IPS-NIHi11 (cell line): ENCODE measurements at regions not wholly inside any gene's neighbourhood (a gene's known extent, or its start where the extent isn't known, plus 50 kb on each side); places are given as distances from the start of the nearest gene placed in this dataset.
"Not testable (repeated sequence)": the region's sequence is repeated elsewhere in the genome, so short reads cannot be mapped to it uniquely, and the experiment has no call there.

Experiments used
- DNase-seq: peaks from one replicate; pipeline ENCODE4 v3.0.0; 2012; ENCODE audit warnings: mixed read lengths, low spot score

- no peak for DNase-seq
These were observed 260.1 kb downstream of the PRELID2 start for GRCh38 chr5:145574889-145575573.

DNA sequence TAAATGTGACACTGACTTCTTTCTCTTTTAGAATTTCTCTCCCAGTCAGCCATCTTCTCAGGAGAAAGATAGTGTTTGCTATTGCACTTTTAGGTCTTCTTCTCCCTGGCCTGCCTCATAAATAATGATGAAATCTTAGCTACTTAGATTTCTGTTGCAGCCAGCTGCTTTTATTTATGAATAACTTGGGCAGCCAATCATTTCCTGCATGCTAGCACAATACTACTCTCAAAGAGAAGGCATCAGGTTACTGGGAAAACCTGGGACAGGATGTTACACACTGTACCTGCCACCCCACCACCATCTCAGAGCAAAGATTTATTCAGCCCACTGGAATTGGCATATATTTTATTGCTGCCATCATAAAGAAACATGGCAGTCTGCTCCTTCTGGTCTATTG lies 266.6 kb downstream of the PRELID2 start:
- DNase-seq = peak; percentile 29

GRCh38 chr5:145562931-145563330 lies 272.2 kb downstream of the PRELID2 start:
- no peak for DNase-seq

- no peak for DNase-seq
These were observed 276.9 kb downstream of the PRELID2 start for GRCh38 chr5:145558288-145558687.

DNA sequence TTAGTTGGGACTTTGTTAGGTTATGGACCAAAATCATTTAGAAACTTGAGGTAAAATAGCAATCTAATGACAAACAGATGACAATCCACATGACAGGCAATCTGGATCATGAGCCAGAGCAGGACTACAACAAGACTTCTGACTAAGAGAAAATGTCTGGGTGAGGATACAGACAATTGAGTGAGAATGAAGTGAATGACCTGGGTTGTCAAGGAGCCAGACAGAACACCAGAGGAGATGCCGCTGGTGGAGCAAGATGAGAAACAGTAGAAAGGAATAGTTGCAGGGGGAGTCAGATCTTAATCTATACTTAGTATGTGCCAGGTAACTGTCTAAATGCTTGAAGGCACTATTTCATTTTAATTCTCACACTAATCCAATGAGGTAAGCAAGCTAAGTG lies 277.8 kb downstream of the PRELID2 start:
- no peak for DNase-seq

- DNase-seq = no peak
These were observed 280.7 kb downstream of the PRELID2 start for GRCh38 chr5:145554399-145554798.

GRCh38 chr5:145553177-145553576 lies 282.0 kb downstream of the PRELID2 start:
- DNase-seq = no peak

GRCh38 chr5:145551714-145552113 lies 283.4 kb downstream of the PRELID2 start:
- DNase-seq = no peak

GRCh38 chr5:145548097-145548496 lies 287.0 kb downstream of the PRELID2 start:
- DNase-seq = no peak

DNA sequence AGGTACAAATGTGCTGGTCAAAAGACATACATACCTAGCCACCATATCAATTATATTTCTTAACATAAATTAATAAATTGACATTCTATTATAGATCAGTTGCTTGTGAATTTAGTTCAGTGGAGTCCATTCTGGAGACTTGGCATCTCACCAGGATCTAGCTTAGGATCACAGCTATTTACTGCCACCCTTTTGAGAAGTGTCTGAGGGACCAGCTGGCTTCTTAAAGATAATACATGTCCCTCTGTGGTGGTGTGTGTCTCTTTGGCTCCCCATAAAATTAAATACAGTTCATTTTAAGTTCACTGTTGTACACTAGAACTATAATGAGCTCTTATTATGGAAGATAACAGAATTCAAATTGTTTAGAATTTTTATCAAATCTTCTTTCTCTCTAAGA lies 290.7 kb downstream of the PRELID2 start:
- DNase-seq = no peak

- no peak for DNase-seq
These were observed 291.2 kb downstream of the PRELID2 start for GRCh38 chr5:145543968-145544367.

GRCh38 chr5:145540375-145540774 lies 294.8 kb downstream of the PRELID2 start:
- DNase-seq = no peak

DNA sequence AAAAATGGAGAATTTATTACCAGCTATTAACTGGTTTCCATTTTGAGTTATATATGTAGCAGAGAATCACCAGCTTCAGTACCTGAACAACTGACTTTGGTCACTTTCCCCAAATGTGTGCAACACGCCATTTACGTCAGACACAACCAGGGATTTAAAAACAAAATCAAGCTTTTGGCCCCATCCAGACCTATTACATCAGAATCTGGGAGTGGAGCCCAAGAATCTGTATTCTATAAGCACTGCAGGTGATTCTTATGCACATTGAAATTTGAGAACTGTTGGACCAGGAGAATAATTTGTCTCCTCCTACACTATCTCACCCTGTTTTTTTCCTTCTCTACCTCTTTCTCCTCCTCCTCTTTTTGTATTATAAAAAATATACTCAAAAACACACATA lies 295.9 kb downstream of the PRELID2 start:
- no peak for DNase-seq

- no peak for DNase-seq
These were observed 299.0 kb downstream of the PRELID2 start for GRCh38 chr5:145536133-145536532.

DNA sequence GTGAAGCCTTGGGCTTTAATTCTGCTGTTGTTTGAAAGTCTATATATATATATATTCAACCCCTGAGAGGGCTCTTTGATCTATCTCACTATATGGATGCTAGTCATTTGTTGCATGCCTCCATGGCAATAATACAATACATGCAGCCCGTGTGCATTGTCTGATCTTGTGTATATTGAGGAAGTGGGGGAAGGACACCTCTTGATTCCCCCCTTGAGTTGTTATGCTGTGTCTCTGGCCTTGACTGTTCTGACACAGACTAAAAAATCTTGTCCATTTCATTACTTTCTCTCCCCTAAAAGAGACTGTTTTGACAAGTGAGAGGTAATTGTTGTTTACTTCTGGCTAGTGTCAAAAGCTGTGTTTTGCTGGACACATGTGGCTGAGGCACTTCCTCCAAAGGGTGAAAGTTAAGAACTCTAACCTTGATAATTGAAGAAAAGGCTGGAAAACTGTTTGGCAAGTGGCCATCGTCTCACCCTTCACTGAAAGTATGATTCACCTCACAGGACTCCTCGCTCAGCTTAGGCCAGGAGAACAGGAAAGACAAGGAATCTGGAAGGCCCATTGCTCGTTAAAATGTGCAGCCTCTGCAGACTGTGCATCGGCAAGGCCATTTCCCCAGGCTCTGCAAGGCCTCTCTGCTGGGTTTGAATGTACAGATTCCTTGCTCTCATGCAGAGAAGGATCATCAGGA lies 304.0 kb downstream of the PRELID2 start:
- DNase-seq = peak; percentile 39

GRCh38 chr5:145521523-145521922 lies 313.6 kb downstream of the PRELID2 start:
- no peak for DNase-seq

DNA sequence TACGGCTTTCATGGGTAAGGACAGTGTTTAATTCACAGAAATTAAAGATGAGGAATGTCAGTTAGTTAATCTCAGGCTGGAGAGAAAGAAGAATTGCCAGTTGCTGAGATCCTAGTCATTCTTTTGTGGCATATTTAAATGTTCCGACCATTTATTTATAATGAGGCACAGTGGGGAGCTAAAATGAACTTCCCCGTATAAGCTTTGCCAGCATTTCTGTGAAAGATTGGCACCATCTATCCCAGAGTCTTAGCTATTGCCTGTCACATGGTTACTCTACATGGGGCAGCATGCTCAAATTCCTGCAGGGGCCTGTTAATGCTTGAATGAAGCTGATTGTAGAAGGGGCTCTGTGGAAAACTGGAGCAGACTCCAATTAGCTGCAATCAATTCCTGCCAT lies 314.1 kb downstream of the PRELID2 start:
- DNase-seq = no peak

DNA sequence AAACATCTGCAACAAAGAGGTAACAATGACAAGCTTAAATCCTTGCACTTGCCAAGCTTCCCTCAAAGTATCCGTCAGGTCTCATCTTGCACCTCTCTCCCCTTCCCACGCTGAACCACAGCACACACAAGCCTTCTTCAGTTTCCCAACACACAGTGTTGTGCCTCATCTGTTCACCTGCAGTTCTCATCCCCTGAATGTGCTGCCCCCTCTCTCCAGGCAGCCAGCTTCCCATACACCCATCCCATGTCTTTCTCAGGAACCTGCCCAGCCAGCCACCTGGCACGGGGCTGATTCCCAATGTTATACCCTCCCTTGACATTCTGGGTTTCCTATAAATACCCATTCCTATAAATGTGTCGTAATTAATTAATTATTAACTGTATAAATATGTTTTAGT lies 314.8 kb downstream of the PRELID2 start:
- no peak for DNase-seq

- DNase-seq = not testable (repeated sequence)
These were observed 317.6 kb downstream of the PRELID2 start for GRCh38 chr5:145517588-145517987.

- DNase-seq = no peak
These were observed 323.8 kb downstream of the PRELID2 start for GRCh38 chr5:145511351-145511750.

GRCh38 chr5:145510769-145511168 lies 324.4 kb downstream of the PRELID2 start:
- no peak for DNase-seq

DNA sequence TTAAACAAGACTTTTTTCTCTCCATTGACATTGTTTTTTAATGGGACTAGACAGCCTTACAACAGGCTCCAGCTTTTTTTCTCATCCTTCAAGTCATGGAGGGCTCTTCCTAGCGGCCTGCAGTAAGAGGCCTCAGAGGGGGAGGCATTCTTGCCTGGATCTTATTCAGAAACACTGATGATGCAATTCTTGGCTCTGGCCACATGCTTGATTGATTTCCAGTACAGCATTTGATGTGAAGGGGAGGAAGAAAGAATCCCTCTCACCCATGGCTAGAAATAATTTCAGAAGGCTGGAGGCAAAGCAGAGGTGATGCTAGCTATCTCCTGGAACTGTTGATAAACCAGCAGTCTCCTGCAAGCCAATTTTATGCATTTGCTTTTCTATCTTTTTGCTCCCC lies 324.8 kb downstream of the PRELID2 start:
- DNase-seq = no peak

DNA sequence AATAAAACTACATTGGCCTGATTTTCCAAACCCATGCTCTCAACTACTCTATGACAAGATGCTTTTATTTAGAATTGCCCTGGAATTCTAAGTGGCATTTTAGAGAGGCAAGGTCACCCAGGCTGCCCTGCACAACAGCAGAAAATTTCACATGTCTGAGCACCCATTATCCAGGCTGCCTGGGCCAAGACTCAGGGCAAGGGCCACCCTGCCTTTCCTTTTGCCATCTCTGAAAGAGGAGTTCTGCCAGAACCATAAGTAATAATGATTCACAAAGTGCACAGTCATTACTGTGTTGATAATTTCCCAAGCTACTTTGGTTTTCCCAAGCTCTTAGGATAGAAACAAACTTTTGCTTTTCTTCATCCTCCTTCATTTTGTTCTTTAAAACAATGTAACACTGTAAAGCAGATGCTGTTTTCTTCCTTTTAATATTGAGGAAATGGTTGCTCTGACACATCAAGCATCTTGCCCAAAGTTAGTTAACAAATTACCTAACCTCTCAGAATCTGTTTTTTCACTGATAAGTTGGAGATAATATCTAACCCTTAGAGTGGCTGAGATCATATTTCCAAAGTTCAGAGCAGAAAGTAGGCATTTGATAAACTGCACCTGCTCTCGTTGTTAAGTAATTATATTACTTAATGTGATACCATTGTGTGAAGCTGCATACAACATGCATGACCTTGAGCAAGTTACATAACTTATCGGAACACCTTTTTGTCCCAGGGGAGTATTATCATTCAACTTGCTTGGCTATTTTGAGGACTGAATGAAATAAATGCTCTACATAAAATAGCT lies 325.6 kb downstream of the PRELID2 start:
- DNase-seq = no peak
